ENCODE measurements at regions not wholly inside any gene's neighbourhood (a gene's known extent, or its start where the extent isn't known, plus 50 kb on each side); places are given as distances from the start of the nearest gene placed in this dataset.

DNA sequence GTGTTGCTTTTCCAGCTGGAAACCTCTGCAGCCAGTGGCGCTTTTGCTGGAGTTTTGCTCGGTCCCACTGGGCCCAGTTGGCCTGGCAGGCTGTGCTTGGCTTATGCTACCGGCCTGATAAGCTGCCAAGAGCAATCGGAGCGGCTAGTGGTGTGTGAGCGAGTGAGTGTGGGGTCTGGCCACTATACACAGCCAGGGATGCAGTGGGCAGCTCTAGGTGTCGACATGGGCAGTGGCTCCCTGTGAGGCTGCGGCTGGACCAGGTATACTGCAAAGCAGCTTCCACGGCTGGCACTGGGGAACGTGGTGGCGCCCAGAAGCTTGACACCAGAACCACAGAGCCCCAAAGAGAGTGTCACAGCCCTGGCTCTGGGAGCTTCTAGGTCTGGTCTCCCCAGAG, 996.5 kb downstream of the GRIK2 start:
- Histone ChIP-seq H3K4me1 (ENCODE audit: control insufficient read depth in 1 of 2, insufficient read depth in 2 of 2, low read depth in 1 of 2, low read length in 1 of 2) (peaks cover 0 to 14% of the 10 kb centered on the region in 2 experiments; a peak in 1 of 4 replicates), H3K4me3 (ENCODE audit: low read depth in 2 of 2, low read length in 1 of 2) (no peak overlapping the region), H3K4me2 (no peak overlapping the region), H3K36me3 (replicated peaks in 1 of 2; ENCODE audit: control insufficient read depth in 1 of 2, insufficient read depth in 2 of 2, low read length in 1 of 2) (no peaks in the 10 kb centered on the region), H3K27me3 (ENCODE audit: insufficient read depth) (no peaks in the 10 kb centered on the region), H2AFZ (ENCODE audit: low read depth) (no peak overlapping the region), H3K27ac (ENCODE audit: low read depth in 2 of 2, low read length in 1 of 2) (peak overlapping the region in 1 of 2 experiments; percentile 30; a peak in 2 of 4 replicates), H3K9me2 (no peaks in the 10 kb centered on the region), H4K20me1 (ENCODE audit: insufficient read depth) (no peaks in the 10 kb centered on the region), H3F3A (replicated peaks; ENCODE audit: insufficient read depth) (no peaks in the 10 kb centered on the region), H3K79me2 (ENCODE audit: insufficient read depth) (no peaks in the 10 kb centered on the region), H3K9ac (no peak overlapping the region), H3K9me3 (no peaks in the 10 kb centered on the region)
- TF ChIP-seq RAD21 (IDR thresholded peaks at IDR 0.05; ENCODE audit: low read length), result no peak
- DNase-seq, result no peak
- 63% methylated on average over 2 of the region's 11 CpGs for WGBS (ENCODE audit: low lambda C conversion rate)
- ChIA-PET POLR2A (no interaction called here), CTCF (interaction anchor here (1.0 kb wide), 1 partner anchor 38 kb away, joined by 3 read pairs; no protein-coding TSS in a partner anchor)

DNA sequence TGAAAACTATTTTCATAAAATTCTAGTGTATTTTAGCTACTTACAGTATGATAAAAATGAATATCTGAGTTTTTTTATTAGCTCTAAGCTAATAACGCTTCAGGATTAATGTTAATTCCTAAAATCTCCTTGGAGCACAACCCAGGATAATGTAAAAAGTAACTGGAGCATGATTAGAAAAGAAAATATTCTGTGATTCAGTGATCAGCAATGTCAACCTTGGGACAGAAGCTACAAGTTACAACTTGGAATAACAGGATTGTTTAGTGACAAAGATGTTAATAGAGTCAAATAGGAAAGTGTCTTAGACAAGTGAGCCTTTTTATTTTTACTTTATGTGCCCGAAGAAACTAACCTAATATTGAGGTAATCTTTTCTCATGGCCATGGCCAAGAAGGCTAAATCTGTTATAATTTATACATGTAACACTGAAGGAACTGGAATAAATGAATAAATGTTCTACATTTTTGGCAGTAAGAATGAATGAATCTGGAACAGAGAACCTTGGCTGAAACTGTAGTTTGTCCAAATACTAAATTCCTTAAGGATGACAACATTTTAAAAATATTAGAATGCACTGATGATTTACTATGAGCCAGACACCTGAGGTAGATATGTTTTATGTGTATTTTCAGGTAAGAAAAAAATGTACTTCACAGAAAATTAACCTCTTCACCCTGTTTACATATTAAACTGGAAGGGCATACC, 994.0 kb downstream of the GRIK2 start:
- DNase-seq, result no peak
- no peak overlapping the region for H3K27ac ChIP-seq (ENCODE audit: low read depth in 2 of 2, low read length in 1 of 2)
- no peak overlapping the region for H3K9ac ChIP-seq
- no peaks in the 10 kb centered on the region for H3K9me2 ChIP-seq
- H3K4me3 ChIP-seq (ENCODE audit: low read depth in 2 of 2, low read length in 1 of 2), result no peak overlapping the region
- WGBS (ENCODE audit: low lambda C conversion rate), result 45% methylated on average over 2 of the region's 2 CpGs
- no peak overlapping the region for H2AFZ ChIP-seq (ENCODE audit: low read depth)
- H3K9me3 ChIP-seq, result no peaks in the 10 kb centered on the region
- ChIA-PET POLR2A (no interaction called here), CTCF (no interaction called here)
- no peak overlapping the region for H3K4me2 ChIP-seq
- no peaks in the 10 kb centered on the region for H3K36me3 ChIP-seq (replicated peaks in 1 of 2; ENCODE audit: control insufficient read depth in 1 of 2, insufficient read depth in 2 of 2, low read length in 1 of 2)
- no peaks in the 10 kb centered on the region for H3K27me3 ChIP-seq (ENCODE audit: insufficient read depth)
- no peaks in the 10 kb centered on the region for H3K79me2 ChIP-seq (ENCODE audit: insufficient read depth)
- peaks cover 0 to 14% of the 10 kb centered on the region in 2 experiments; a peak in 1 of 4 replicates for H3K4me1 ChIP-seq (ENCODE audit: control insufficient read depth in 1 of 2, insufficient read depth in 2 of 2, low read depth in 1 of 2, low read length in 1 of 2)
- H4K20me1 ChIP-seq (ENCODE audit: insufficient read depth), result no peaks in the 10 kb centered on the region
- H3F3A ChIP-seq (replicated peaks; ENCODE audit: insufficient read depth), result no peaks in the 10 kb centered on the region
- TF ChIP-seq JUND (IDR thresholded peaks at IDR 0.05), result no peak
- no peak for TF ChIP-seq MEF2A (IDR thresholded peaks at IDR 0.05; ENCODE audit: borderline replicate concordance, low read depth)
- TF ChIP-seq RXRA (IDR thresholded peaks at IDR 0.05; ENCODE audit: borderline replicate concordance, low read depth), result no peak
- TF ChIP-seq, protein P1, sequence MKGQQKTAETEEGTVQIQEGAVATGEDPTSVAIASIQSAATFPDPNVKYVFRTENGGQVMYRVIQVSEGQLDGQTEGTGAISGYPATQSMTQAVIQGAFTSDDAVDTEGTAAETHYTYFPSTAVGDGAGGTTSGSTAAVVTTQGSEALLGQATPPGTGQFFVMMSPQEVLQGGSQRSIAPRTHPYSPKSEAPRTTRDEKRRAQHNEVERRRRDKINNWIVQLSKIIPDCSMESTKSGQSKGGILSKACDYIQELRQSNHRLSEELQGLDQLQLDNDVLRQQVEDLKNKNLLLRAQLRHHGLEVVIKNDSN (IDR thresholded peaks at IDR 0.05; ENCODE audit: borderline replicate concordance, low read depth), result no peak
- TF ChIP-seq RAD21 (IDR thresholded peaks at IDR 0.05; ENCODE audit: low read length), result no peak
- TF ChIP-seq, protein P2, sequence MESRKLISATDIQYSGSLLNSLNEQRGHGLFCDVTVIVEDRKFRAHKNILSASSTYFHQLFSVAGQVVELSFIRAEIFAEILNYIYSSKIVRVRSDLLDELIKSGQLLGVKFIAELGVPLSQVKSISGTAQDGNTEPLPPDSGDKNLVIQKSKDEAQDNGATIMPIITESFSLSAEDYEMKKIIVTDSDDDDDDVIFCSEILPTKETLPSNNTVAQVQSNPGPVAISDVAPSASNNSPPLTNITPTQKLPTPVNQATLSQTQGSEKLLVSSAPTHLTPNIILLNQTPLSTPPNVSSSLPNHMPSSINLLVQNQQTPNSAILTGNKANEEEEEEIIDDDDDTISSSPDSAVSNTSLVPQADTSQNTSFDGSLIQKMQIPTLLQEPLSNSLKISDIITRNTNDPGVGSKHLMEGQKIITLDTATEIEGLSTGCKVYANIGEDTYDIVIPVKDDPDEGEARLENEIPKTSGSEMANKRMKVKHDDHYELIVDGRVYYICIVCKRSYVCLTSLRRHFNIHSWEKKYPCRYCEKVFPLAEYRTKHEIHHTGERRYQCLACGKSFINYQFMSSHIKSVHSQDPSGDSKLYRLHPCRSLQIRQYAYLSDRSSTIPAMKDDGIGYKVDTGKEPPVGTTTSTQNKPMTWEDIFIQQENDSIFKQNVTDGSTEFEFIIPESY (IDR thresholded peaks at IDR 0.05; ENCODE audit: borderline replicate concordance, low read depth), result no peak
- TF ChIP-seq POLR2AphosphoS5 (IDR thresholded peaks at IDR 0.05; ENCODE audit: low read depth, low read length), result no peak
- TF ChIP-seq YY1 (IDR thresholded peaks at IDR 0.05; ENCODE audit: low read depth), result no peak
- TF ChIP-seq FOXM1 (IDR thresholded peaks at IDR 0.05; ENCODE audit: low read depth), result no peak
- TF ChIP-seq TAF1 (IDR thresholded peaks at IDR 0.05; ENCODE audit: borderline replicate concordance, low read depth, low read length), result no peak
- TF ChIP-seq TEAD4 (IDR thresholded peaks at IDR 0.05; ENCODE audit: borderline replicate concordance, insufficient read depth), result no peak
